OCI-LY7 (cell line): ENCODE measurements at regions not wholly inside any gene's neighbourhood (a gene's known extent, or its start where the extent isn't known, plus 50 kb on each side); places are given as distances from the start of the nearest gene placed in this dataset.

Experiments used
- BruUV-seq: library from RNA; stranded (reverse); fragments of 400-500 nt; replicated peaks from 2 replicates; lab custom pipeline; 2021; lab: Mats Ljungman, UMichigan
- CTCF ChIA-PET: fragments of 300-600 bp; sonication (Branson Sonifier 250); formaldehyde crosslinking; loops from one replicate; lab custom pipeline; 2022; ENCODE audit warnings: antibody characterized with exemption; ENCODE audit not compliant: unreplicated experiment; lab: Charles Lee
- POLR2A ChIA-PET: fragments of 300-600 bp; sonication (Branson Sonifier 250); formaldehyde crosslinking; loops from one replicate; lab custom pipeline; 2022; ENCODE audit warnings: antibody characterized with exemption; lab: Charles Lee
- DNase-seq: peaks from one replicate; pipeline ENCODE4 v3.0.0-alpha.2; 2015; ENCODE audit warnings: low spot score
- H2AFZ ChIP-seq: fragments of 200-600 bp; sonication (generic), shearing (Covaris generic); 2 replicates; pipeline ENCODE4 v1.6.1; 2014; ENCODE audit warnings: mild to moderate bottlenecking, antibody characterized with exemption, low read length, moderate library complexity
- H3K27ac ChIP-seq: fragments of 200-600 bp; sonication (generic); 2 replicates; pipeline ENCODE4 v1.5.1; 2014; ENCODE audit warnings: mixed run types, low read depth, mild to moderate bottlenecking, moderate library complexity, low read length, inconsistent platforms; ENCODE audit not compliant: poor library complexity, severe bottlenecking
- H3K36me3 ChIP-seq: fragments of 200-600 bp; sonication (generic); 2 replicates; pipeline ENCODE4 v1.6.1; 2014; ENCODE audit warnings: mild to moderate bottlenecking, antibody characterized with exemption, low read length, moderate library complexity, mixed read lengths; ENCODE audit not compliant: insufficient read depth
- H3K4me1 ChIP-seq: fragments of 200-600 bp; sonication (generic); 2 replicates; pipeline ENCODE4 v1.5.1; 2014; ENCODE audit warnings: mild to moderate bottlenecking, low read length; ENCODE audit not compliant: insufficient read depth, poor library complexity, severe bottlenecking
- H3K4me2 ChIP-seq: fragments of 200-600 bp; sonication (generic); 2 replicates; pipeline ENCODE4 v1.6.1; 2014; ENCODE audit warnings: mild to moderate bottlenecking, low read length
- H3K4me3 ChIP-seq: fragments of 200-600 bp; sonication (generic); 2 replicates; pipeline ENCODE4 v1.5.1; 2014; ENCODE audit warnings: mild to moderate bottlenecking, low read depth, low read length; ENCODE audit not compliant: poor library complexity, severe bottlenecking
- H3K79me2 ChIP-seq: fragments of 200-600 bp; sonication (generic); 2 replicates; pipeline ENCODE4 v1.6.1; 2016; ENCODE audit warnings: low read depth, mild to moderate bottlenecking, low read length, moderate library complexity, mixed read lengths; ENCODE audit not compliant: insufficient read depth
- H3K9me2 ChIP-seq: fragments of 200-600 bp; sonication (generic); 2 replicates; pipeline ENCODE4 v1.6.1; 2016; ENCODE audit warnings: mild to moderate bottlenecking, low read length, mixed read lengths; ENCODE audit not compliant: insufficient read depth
- H3K9me3 ChIP-seq: fragments of 200-600 bp; sonication (generic); 2 replicates; pipeline ENCODE4 v1.6.1; 2014; ENCODE audit warnings: mild to moderate bottlenecking, mixed run types, low read length, mixed read lengths
- H4K20me1 ChIP-seq: fragments of 200-600 bp; sonication (generic); 2 replicates; pipeline ENCODE4 v1.6.1; 2014; ENCODE audit warnings: mild to moderate bottlenecking, antibody characterized with exemption, low read length, moderate library complexity, mixed read lengths; ENCODE audit not compliant: insufficient read depth
- CTCF ChIP-seq: fragments of 200-600 bp; sonication (generic); conservative IDR thresholded peaks from 2 replicates; pipeline ENCODE4 v1.5.1; 2014; ENCODE audit warnings: mild to moderate bottlenecking, antibody characterized with exemption, low read length, moderate library complexity, mixed read lengths
- EZH2phosphoT487 ChIP-seq: fragments of 200-600 bp; sonication (generic); IDR thresholded peaks from 2 replicates; pipeline ENCODE4 v1.6.1; 2018; ENCODE audit warnings: low read depth, borderline replicate concordance, mild to moderate bottlenecking, mixed run types, antibody characterized with exemption, low read length, moderate library complexity, mixed read lengths
- intact Hi-C: fragments of 100-400 bp; cut with micrococcal nuclease; formaldehyde crosslinking; loops from one replicate; pipeline ENCODE4 v1.10.0; 2022; ENCODE audit not compliant: unreplicated experiment

GRCh38 chr3:117287602-117288001 lies 578.0 kb downstream of the TUSC7 start:
- Histone ChIP-seq H3K79me2 (no peaks in the 10 kb centered on the region), H3K4me1 (no peaks in the 10 kb centered on the region), H3K9me2 (no peaks in the 10 kb centered on the region), H4K20me1 (no peaks in the 10 kb centered on the region), H3K36me3 (no peaks in the 10 kb centered on the region), H2AFZ (no peak overlapping the region), H3K4me2 (no peak overlapping the region), H3K4me3 (no peak overlapping the region), H3K27ac (no peak overlapping the region), H3K9me3 (no peaks in the 10 kb centered on the region)
- intact Hi-C loops: no loop called here
- ChIA-PET CTCF (no interaction called here), POLR2A (interaction anchor here (0.7 kb wide), 1 partner anchor 48 kb away, joined by 3 read pairs; no protein-coding TSS in a partner anchor)
- no TSS peak for BruUV-seq
- TF ChIP-seq EZH2phosphoT487 (no peak), CTCF (no peak)
- DNase-seq: no peak

GRCh38 chr3:117291476-117291875 lies 581.9 kb downstream of the TUSC7 start:
- BruUV-seq: no TSS peak
- intact Hi-C loops: no loop called here
- CTCF ChIA-PET: no interaction called here

GRCh38 chr3:117297065-117297464 lies 587.5 kb downstream of the TUSC7 start:
- POLR2A ChIA-PET: no interaction called here

More at GRCh38 chr3:117291476-117291875, 581.9 kb downstream of the TUSC7 start:
- Histone ChIP-seq H3K27ac (no peak overlapping the region), H3K4me1 (no peaks in the 10 kb centered on the region), H3K4me2 (no peak overlapping the region), H4K20me1 (no peaks in the 10 kb centered on the region), H3K36me3 (no peaks in the 10 kb centered on the region), H3K9me2 (no peaks in the 10 kb centered on the region), H3K9me3 (no peaks in the 10 kb centered on the region), H3K4me3 (no peak overlapping the region), H2AFZ (no peak overlapping the region), H3K79me2 (no peaks in the 10 kb centered on the region)
- POLR2A ChIA-PET: no interaction called here
- no peak for DNase-seq
- no peak for TF ChIP-seq CTCF
- TF ChIP-seq EZH2phosphoT487: no peak

More at GRCh38 chr3:117297065-117297464, 587.5 kb downstream of the TUSC7 start:
- CTCF ChIA-PET: no interaction called here
- no peak overlapping the region for H3K4me3 ChIP-seq
- no peak overlapping the region for H3K4me2 ChIP-seq
- BruUV-seq: no TSS peak
- no peak overlapping the region for H2AFZ ChIP-seq
- no peak for TF ChIP-seq CTCF
- no peak for TF ChIP-seq EZH2phosphoT487
- H3K9me2 ChIP-seq: no peaks in the 10 kb centered on the region
- H3K9me3 ChIP-seq: no peaks in the 10 kb centered on the region
- no peaks in the 10 kb centered on the region for H4K20me1 ChIP-seq
- no peak overlapping the region for H3K27ac ChIP-seq
- intact Hi-C loops: no loop called here
- no peaks in the 10 kb centered on the region for H3K36me3 ChIP-seq
- DNase-seq: no peak
- H3K79me2 ChIP-seq: no peaks in the 10 kb centered on the region
- no peaks in the 10 kb centered on the region for H3K4me1 ChIP-seq
